Esophagus squamous epithelium (tissue), 4 donors: ENCODE measurements at regions not wholly inside any gene's neighbourhood (a gene's known extent, or its start where the extent isn't known, plus 50 kb on each side); places are given as distances from the start of the nearest gene placed in this dataset.

ENCODE experiments used
- POLR2A ChIP-seq, 4 donors: fragments of 450-650 bp; IDR thresholded peaks; one replicate each; pipeline ENCODE4 v1.6.1; 2017; ENCODE audit warnings: antibody characterized with exemption in 4 of 4, mild to moderate bottlenecking in 4 of 4, moderate library complexity in 3 of 4
- TF ChIP-seq, protein P1 (sequence below), 6 experiments: fragments of 450-650 bp in 4 of 6; fragments of 200-600 bp in 2 of 6; sonication (generic) in 2 of 6; IDR thresholded peaks; one replicate each; pipeline ENCODE4 v1.5.1; 2016 to 2019; ENCODE audit warnings: antibody characterized with exemption in 6 of 6, mild to moderate bottlenecking in 4 of 6, moderate library complexity in 4 of 6

DNA sequence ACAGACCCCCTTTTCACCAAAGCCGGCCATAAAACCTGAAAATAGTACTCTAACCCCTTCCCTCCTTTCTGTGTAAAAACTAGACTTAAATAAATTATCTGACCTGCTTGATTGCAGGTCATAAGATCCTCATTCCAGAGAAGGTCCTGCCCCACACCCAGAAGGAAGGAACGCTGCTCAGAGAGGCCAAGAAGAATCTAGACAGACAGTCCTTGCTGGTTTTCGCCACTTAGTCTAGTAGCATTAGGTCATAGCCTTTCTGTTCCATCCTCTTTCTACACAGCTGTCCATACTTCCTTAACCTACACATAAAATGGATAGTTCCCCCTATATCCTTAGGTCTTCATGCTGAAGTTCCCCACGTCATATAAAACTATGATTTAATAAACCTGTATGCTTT, 83.7 kb upstream of the IGF1 start:
- TF ChIP-seq, protein P1, sequence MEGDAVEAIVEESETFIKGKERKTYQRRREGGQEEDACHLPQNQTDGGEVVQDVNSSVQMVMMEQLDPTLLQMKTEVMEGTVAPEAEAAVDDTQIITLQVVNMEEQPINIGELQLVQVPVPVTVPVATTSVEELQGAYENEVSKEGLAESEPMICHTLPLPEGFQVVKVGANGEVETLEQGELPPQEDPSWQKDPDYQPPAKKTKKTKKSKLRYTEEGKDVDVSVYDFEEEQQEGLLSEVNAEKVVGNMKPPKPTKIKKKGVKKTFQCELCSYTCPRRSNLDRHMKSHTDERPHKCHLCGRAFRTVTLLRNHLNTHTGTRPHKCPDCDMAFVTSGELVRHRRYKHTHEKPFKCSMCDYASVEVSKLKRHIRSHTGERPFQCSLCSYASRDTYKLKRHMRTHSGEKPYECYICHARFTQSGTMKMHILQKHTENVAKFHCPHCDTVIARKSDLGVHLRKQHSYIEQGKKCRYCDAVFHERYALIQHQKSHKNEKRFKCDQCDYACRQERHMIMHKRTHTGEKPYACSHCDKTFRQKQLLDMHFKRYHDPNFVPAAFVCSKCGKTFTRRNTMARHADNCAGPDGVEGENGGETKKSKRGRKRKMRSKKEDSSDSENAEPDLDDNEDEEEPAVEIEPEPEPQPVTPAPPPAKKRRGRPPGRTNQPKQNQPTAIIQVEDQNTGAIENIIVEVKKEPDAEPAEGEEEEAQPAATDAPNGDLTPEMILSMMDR (IDR thresholded peaks at IDR 0.05) = no peak
- TF ChIP-seq POLR2A (IDR thresholded peaks at IDR 0.05) = no peak
